ENCODE measurements at regions not wholly inside any gene's neighbourhood (a gene's known extent, or its start where the extent isn't known, plus 50 kb on each side); places are given as distances from the start of the nearest gene placed in this dataset.

DNA sequence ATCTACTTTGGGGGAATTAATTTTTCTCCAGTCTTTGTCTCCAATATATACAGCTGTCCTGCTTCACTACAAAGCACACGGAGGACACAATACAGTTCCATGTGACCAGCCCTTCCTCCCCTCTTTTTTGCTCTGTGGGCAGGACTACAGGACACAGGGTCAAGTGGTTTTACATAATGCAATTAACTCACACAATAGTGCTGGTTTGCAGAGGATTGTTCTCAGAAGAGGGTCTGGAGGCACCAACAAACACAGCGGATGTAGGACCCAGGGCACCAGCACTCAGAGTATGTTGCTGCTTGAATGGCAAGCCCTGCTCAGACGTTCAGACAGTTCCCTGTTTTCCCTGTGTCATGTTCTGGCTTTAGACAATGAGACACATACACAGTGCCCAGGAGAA is 52.0 kb upstream of the NPTX2 start:
- ATAC-seq (no peak), DNase-seq (no peak)
- intact Hi-C loops (cut with DNase I, micrococcal nuclease), result no loop called here

DNA sequence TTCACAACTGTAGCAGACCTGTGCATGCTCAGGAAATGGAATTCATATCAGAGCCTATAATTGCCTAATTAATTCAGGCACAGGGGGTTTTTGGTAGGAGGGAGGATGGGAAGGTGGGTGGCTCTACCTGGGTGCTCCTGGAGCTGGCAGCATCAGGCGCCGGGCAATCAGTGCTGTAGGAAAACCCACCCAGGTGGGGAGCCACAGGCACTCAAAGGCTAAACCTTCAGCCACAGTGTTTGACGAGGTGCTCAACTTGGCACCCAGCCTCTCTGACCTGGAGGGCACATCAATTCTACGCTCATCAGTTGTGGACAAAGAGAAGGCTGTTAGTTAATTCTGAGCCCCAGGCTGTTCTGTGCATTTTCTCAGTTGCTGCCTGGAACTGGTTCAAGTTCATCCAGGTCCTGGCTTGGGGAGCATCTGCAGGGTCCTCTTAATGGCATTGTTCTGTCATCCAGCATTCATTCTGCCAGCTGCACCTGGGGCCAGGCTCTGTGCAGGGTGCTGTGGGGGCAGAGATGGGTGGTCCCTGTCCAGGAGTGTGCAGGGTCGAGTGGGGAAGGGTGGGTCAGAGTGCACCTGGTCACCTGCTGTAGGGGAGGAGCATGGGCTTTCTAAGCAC is 54.1 kb upstream of the NPTX2 start:
- intact Hi-C loops (cut with DNase I, micrococcal nuclease), result no loop called here
- DNase-seq (no peak), ATAC-seq (no peak)

DNA sequence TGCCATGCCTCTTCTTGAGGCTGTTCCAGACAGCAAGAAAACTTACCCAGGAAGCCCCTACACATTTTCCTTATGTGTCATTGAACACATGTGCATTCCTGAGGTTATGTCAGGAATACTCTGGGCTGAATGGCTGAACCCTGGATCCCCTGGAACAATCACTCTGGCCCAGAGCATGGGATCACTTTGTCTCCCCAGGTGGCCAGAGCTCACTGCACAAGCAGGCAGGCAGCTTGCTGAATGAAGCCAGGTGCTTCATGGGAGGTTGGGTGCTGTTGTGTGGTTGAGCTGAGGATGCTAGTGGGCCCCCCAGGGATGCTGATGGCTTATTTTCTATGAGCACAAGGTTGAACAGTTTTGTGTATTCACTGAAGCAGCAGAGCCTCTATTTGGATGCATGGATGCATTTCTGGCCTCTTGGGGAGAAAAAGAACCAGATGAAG is 54.7 kb upstream of the NPTX2 start:
- ATAC-seq, result no peak
- intact Hi-C loops (cut with DNase I, micrococcal nuclease), result no loop called here
- no peak for DNase-seq

DNA sequence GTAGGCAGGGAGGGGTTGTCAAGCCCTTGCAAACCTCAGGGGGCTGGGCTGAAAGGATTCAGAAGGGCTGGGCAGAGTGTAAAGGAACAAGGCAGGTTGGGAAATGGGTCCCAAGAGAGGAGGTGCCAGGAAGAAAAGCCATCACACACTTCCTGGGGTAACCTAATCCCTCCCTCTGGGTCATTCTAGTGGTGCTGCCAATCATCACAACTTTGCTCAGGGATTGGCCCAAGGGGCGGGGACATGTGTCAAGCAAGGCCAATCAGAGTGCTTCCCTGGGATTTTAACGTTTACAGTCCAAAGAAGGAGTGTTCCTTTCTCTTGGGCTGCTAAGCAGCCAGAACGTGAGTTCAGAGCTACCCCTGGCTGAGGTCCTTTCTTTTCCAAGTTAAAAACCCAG is 57.1 kb upstream of the NPTX2 start:
- no peak for DNase-seq
- ATAC-seq, result no peak

DNA sequence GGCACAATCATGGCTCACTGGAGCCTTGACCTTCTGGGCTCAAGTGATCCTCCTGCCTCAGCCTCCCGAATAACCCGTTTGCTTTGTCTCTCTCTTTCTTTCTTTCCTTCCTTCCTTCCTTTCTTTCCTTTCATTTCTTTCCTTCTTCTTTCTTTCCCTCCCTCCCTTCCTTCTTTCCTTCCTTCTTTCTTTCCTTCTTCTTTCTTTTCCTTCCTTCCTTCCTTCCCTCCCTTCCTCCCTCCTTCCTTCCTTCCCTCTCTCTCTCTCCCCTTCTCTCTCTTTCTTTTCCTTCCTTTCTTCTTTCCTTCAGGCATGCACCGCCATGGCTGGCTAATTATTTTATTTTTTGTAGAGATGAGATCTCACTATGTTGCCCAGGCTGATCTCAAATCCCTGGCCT is 57.9 kb upstream of the NPTX2 start:
- intact Hi-C loops (cut with DNase I, micrococcal nuclease), result no loop called here
- ATAC-seq, result no peak

More for the DNA sequence above, 57.1 kb upstream of the NPTX2 start:
- intact Hi-C loops (cut with DNase I, micrococcal nuclease), result no loop called here

DNA sequence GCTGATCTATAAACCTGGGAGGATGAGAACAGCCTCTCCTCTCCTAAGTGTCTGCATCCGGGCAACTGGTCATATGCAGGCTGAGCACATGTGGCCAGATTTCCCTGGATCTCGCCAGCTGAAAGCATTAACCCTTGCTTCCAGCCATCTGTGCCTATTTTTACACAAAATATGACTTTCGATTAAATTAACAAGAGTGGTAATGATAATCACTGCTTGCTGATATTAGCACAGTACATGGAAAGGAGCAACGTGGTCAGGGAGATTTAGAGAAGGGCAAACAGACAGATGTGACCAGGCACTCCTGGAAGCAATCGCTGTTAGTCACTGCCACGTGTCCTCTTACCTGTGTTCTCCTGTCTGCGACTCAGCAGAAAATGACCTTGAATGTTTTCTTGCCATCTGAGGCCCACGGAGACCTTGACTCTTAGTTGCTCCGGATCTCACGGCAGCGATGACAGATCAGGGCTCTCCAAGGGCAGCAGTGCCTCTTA is 59.5 kb upstream of the NPTX2 start:
- intact Hi-C loops (cut with DNase I, micrococcal nuclease), result no loop called here
- DNase-seq (no peak), ATAC-seq (no peak)

More for the DNA sequence above, 57.9 kb upstream of the NPTX2 start:
- no peak for DNase-seq

DNA sequence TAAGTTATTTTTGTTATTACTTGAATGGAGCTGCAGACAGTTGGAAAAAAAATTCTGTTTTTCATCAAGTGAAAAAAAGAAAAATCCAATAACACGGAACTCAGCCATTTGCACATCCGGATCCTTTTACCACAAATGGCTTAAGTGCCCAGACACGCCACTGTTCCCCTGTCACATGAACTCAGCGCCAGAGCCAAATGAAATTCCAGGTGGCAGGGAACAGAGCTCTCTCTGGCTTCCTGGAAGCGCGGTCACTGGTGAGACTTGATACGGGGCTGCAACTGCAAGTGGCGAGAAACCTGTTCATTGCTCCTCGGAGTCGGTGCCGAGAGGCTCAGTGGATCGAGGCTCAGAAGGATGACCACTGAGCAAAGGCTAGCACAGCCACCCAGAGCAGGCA is 60.8 kb upstream of the NPTX2 start:
- ATAC-seq (peak; percentile 8), DNase-seq (peak in 1 of 2 donors; percentile 12)

DNA sequence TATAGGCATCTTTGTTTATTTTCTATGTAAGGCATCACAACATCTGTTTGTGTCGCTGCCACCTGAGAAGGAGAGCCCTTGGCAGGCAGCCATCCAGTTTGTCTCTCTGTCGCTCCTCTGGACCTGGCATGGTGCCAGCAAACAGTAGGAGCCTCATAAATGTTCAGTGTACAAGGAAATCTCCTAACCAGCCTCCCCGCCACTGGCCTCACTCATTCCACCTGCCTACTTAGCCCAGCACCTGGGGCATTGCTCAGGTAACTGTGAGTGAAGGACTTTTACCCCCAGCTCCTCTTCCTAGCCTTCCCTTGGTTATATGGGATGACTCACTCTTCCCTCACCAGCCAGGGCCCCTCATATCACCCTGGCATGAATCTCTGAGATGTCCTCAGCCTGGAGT is 61.7 kb upstream of the NPTX2 start:
- intact Hi-C loops (cut with DNase I, micrococcal nuclease), result no loop called here
- ATAC-seq, result peak; percentile 76

More for the DNA sequence above, 60.8 kb upstream of the NPTX2 start:
- intact Hi-C loops (cut with DNase I, micrococcal nuclease), result no loop called here

DNA sequence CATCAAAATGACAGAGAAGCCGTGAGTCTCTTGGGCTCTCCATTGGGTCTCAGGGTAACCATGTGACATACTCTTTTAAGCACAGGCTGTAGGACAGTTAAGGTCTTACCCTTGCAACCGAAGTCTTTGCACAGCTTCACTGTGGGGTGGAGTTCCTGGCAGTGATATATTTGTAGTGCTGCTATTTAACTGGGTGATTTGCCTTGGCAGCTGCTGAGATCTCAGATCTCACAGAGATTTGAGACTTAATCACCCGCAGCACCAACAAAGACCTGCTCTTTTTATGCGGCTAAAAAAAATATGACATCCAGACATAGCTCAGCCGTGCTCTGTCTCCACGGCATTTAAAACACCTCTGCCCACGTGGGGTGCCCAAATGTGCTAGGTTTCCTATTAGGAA is 63.4 kb upstream of the NPTX2 start:
- peak; percentile 41 for ATAC-seq
- peak in 1 of 2 donors; percentile 12 for DNase-seq
- intact Hi-C loops (cut with DNase I, micrococcal nuclease), result no loop called here

More for the DNA sequence above, 61.7 kb upstream of the NPTX2 start:
- DNase-seq, result peak in 1 of 2 donors; percentile 64

DNA sequence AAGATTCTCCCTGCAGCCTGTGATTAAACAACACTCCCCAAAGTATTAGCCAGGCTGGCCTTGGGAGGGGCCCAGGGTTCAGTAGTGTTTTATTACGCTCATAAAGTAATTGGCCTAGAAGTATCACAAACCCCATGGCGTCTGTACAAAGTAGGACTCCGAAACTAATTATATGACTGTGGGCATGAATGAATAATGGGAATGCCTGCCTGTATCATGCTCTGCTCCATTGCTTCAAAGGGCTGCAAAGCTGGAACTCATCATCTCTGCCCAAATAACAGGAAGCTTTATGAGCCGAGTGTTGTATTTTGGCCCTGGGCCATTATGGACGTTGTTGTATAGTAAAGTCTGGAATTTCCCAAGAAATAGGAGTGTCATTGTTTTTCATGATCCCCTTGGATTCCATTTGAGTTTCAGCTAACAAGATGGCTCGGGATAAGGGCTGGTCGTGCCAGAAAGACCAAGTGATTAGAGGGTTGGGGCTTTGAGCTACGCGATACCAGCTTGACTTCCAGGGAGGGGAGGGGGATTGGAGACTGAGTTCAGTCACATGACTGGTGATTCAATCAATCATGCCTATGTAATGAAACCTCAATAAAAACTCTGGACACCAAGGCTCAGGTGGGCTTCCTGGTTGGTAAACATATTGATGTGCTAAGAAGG is 65.3 kb upstream of the NPTX2 start:
- ATAC-seq, result peak; percentile 88
- intact Hi-C loops (cut with DNase I, micrococcal nuclease), result no loop called here
- DNase-seq, result peak in 1 of 2 donors; percentile 47

DNA sequence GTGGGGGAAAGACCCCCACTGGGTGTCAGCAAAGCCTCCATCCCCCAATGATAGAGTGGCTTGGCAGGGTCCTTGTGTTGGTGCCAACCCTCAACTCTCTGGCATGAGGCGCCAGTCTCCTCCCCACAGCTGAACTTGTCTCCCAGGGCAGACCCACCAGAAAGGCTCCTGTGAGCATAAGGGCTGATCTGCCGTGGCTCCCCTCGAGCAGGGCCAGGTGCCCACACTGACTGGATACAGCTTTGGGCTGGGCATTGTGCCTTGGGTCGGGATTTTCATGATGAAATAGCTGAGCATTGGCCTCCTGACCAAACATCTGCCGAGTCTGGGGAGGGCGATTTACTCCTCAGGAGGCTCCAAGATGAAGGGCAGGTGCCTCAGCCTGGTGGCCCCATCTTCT is 68.1 kb upstream of the NPTX2 start:
- ATAC-seq, result no peak
- intact Hi-C loops (cut with DNase I, micrococcal nuclease), result no loop called here
- no peak for DNase-seq

DNA sequence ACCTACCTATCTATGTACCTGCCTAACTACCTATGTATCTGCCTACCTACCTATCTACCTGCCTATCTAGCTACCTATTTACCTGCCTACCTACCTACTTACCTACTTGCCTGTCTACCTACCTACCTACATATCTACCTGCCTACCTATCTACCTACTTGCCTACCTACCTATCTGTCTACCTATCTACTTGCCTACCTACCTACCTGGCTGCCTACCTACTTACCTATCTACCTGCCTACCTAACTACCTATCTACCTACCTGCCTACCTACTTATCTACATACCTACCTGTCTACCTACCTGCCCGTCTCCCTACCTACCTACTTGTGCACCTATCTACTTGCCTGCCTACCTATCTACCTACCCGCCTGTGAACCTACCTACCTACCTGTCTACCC is 68.7 kb upstream of the NPTX2 start:
- ATAC-seq, result no peak
- intact Hi-C loops (cut with DNase I, micrococcal nuclease), result no loop called here
- DNase-seq, result no peak

DNA sequence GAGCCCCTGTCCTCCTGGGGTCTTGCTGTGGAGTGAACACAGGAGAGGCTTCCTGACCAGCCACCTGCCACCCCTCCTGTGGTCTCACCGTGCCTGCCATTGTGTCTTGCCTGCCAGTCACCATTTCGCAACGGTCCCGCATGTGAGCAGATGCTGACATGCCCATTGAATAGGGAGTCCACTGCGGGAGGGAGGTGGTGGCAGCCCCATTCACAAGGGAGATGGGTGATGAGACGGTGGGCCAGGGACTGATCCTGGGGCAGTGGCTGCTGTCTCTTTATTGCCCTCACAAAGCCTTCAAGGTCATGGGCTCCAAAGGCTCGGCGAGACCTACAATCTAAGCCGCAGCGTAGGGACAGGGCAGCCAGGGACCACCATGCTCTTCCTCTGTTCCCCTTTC is 76.0 kb upstream of the NPTX2 start:
- ATAC-seq (no peak), DNase-seq (no peak)
- intact Hi-C loops (cut with DNase I, micrococcal nuclease), result no loop called here

DNA sequence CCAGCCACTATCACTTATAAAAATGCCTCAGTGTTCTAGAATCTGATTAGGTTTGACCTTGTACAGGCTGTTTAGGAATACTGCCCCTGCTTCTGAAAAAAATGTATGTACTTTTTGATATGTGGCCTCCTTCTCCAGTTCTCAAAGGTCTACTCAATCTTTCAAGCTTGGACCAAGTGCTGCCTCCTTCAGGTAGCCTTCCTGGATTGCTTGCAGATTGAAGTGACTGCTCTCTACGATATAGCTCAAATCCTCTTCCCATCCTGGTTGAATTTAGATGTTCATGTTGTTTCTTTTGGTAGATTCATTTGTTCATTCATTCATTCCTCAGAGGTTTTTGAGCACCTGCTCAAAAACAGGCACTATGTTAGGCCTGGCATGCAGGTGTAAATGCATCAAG is 77.2 kb upstream of the NPTX2 start:
- no peak for DNase-seq
- intact Hi-C loops (cut with DNase I, micrococcal nuclease), result no loop called here

DNA sequence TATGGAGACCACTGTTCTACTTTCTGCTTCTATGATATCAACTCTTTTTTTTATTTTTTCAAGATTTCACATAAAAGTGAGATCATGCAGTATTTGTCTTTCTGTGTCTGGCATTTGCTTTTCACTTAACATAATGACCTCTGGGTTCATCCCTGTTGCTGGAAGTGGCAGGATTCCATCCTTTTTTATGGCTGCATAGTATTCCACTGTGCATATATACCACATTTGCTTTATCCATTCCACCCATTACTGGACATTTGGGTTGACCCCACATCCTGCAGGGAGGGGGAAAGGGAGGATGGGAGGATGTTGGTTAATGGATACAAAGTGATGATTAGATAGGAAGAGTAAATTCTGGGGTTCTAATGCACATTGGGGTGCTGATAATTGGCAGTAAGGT is 80.3 kb upstream of the NPTX2 start:
- intact Hi-C loops (cut with DNase I, micrococcal nuclease), result no loop called here
- no peak for DNase-seq
- no peak for ATAC-seq

More for the DNA sequence above, 77.2 kb upstream of the NPTX2 start:
- ATAC-seq, result no peak

DNA sequence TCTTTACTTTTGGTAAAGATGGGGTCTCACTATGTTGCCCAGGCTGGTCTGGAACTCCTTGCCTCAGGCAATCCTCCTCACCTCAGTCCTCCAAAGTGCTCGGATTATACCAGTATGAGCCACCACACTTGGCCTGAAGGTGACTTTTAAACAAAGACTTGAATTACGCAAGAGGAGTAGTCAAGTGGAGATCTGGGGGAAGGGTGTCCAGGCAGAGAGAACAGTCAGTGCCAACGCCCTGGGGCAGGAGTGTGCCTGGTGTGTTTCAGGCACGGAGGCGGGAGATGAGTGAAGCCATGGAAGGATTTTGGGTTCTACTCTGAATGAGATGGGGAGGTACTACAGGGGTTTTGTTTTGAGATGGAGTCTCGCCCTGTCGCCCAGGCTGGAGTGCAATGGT is 82.6 kb upstream of the NPTX2 start:
- ATAC-seq, result no peak
- intact Hi-C loops (cut with DNase I, micrococcal nuclease), result no loop called here
- no peak for DNase-seq

DNA sequence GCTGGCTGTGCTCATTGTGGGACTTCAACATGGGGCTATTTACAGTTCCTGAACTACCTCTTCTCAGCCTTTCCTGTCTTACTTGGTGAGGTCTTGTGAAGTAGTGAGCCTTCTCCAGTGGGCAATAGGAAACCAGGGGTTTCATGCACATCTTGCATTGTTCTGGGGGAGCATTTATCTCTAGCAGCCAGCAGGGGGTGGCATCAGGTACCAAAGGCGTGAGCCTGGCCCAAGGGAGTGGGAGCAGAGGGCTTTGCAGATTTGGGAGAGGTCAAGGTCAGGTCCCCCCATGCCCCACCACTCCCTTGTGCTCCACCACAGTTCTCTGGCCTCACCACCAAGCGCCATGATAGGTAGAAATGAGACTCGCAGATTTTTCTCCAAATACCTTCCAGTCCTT is 85.4 kb upstream of the NPTX2 start:
- no peak for DNase-seq
- intact Hi-C loops (cut with DNase I, micrococcal nuclease), result no loop called here
- ATAC-seq, result no peak

DNA sequence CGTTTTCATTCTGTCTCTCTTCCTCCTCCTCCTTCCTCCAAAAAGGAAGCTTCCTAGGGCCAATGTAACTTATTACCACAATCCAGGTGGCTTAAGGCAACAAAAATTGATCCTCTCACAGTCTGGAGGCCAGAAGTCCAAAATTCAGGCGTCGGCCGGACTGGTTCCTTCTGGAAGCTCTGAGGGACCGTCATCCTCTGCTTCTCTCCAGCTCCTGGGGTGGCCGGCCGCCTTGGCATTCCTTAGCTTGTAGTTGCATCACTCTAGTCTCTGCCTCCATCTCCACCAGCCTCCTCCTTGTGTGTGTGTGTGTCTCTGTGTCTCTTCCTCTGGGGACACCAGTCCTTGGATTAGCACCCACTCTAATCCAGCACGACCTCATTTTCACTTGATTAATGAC is 89.0 kb upstream of the NPTX2 start:
- DNase-seq (no peak), ATAC-seq (no peak)
- intact Hi-C loops (cut with DNase I, micrococcal nuclease), result no loop called here

DNA sequence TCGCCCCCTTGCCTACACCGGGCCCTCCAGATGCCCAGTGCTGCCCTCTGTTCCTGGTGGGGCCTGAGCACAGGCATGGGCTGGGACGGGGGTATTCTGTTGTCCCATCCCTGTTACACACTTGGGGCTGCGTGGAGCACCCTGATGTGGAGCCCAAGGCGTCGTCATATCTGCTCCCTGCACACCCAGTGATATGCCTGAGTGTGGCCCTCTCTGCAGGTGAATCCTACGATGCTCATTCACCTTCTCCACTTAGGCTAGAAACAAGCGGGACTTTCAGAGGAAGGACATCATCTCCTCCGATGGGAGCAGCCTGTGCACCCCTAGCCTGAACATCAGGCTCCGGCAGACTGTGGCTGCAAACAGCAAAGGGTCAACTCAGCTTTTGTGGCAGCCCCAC is 91.0 kb upstream of the NPTX2 start:
- ATAC-seq (no peak), DNase-seq (no peak)
- intact Hi-C loops (cut with DNase I, micrococcal nuclease), result no loop called here

DNA sequence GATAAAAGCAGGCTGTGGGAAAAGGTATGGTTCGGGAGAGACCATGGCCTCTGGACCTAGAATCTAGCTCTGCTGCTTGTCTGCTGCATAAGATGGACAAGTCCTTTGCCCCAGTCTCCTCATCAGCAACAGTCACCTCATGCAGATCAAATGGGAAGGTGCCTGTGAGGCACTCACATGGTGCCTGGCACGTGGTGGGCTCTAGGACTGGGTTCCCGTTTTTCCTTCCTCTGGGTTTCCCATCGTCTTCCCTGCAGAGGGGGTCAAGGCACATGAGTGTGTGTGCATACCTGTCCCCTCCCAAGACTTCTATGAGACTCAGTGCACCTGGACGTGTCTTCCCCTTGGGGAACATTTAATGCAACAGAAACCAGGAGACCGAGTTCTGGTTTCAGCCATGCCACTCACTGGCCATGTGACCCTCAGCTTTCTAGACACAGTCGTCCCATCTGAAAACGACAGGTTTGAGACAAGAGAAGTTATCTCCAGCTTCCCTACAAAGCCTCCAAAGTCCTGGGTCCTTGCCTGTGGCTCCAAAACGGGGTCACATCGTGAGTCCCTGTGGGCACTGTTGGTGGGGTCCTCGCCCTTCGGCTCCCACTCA is 95.9 kb upstream of the NPTX2 start:
- intact Hi-C loops (cut with DNase I, micrococcal nuclease), result no loop called here
- ATAC-seq (no peak), DNase-seq (no peak)
